ENCODE measurements at regions not wholly inside any gene's neighbourhood (a gene's known extent, or its start where the extent isn't known, plus 50 kb on each side); places are given as distances from the start of the nearest gene placed in this dataset.

DNA sequence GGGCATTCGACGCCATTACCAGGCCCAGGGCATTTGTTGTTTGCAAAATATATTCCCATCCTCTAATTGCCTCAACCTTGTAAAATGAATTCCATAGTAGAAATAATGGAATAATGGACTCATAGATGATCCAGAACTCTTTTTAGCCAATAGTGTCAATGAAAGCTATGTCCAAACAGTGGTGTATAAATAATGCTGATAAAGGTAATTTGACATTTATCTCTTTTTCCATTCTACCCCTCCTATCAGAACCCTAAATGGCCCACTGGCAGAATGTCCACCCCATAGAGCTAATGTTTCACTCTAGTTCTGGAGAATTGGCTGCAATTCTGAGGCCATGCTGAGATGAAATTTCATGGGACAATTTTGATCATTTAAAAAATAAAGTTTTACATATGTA lies 76.4 kb upstream of the DLX6 start:
- no peak overlapping the region for H2BK20ac ChIP-seq (ENCODE audit: low read depth, low read length, poor library complexity, severe bottlenecking)
- no peak overlapping the region for H3K4ac ChIP-seq (ENCODE audit: low read depth, low read length)
- H4K5ac ChIP-seq (ENCODE audit: insufficient read length, low read depth, low read length) = no peak overlapping the region
- no peak overlapping the region for H3K23ac ChIP-seq (ENCODE audit: insufficient read length, low read depth, low read length)
- no peaks in the 10 kb centered on the region for H3K4me1 Mint-ChIP-seq
- no peaks in the 10 kb centered on the region for H3K79me2 ChIP-seq (ENCODE audit: insufficient read depth, low read length)
- H3K4me3 Mint-ChIP-seq = no peak overlapping the region
- no peak overlapping the region for H2AFZ ChIP-seq (ENCODE audit: low read length)
- H3K23me2 ChIP-seq (ENCODE audit: insufficient read length, low read depth, low read length, poor library complexity, severe bottlenecking) = no peaks in the 10 kb centered on the region
- WGBS (ENCODE audit: extremely low coverage, insufficient read length, low lambda C conversion rate) = no CpG with 5 or more reads among the region's 2 CpGs
- H3K27me3 Mint-ChIP-seq (ENCODE audit: low read depth) = peaks cover 5% of the 10 kb centered on the region
- no peak overlapping the region for H3K18ac ChIP-seq (ENCODE audit: insufficient read length, low read depth, low read length)
- no peak overlapping the region for H2BK5ac ChIP-seq (ENCODE audit: insufficient read length, low read length)
- H3K14ac ChIP-seq (ENCODE audit: insufficient read depth, low read length) = no peak overlapping the region
- no peak overlapping the region for H3K27ac ChIP-seq (ENCODE audit: insufficient read length, low read depth, low read length)
- H2BK120ac ChIP-seq (ENCODE audit: low read depth, low read length, poor library complexity, severe bottlenecking) = no peak overlapping the region
- no peak overlapping the region for H3T11ph ChIP-seq (ENCODE audit: low read length)
- H3K4me1 ChIP-seq (ENCODE audit: insufficient read depth, low read length) = no peaks in the 10 kb centered on the region
- no peaks in the 10 kb centered on the region for H4K20me1 ChIP-seq (ENCODE audit: control insufficient read depth, insufficient read depth, insufficient read length)
- H4K91ac ChIP-seq (ENCODE audit: insufficient read length, low read depth, low read length) = no peak overlapping the region
- no peaks in the 10 kb centered on the region for H3K27me3 ChIP-seq (ENCODE audit: insufficient read depth, low read length)
- H3K9me3 Mint-ChIP-seq = no peaks in the 10 kb centered on the region
- no peak overlapping the region for H4K8ac ChIP-seq (replicated peaks; ENCODE audit: insufficient read length, low read depth, low read length)
- DNase-seq = no peak
- H2BK15ac ChIP-seq (ENCODE audit: low read depth, low read length) = no peak overlapping the region
- no peak overlapping the region for H3K9ac ChIP-seq (ENCODE audit: extremely low read depth, insufficient read length, low read length)
- H3K36me3 Mint-ChIP-seq (ENCODE audit: insufficient read depth in 1 of 3, low read depth in 3 of 3) = no peaks in the 10 kb centered on the region
- H3K4me2 ChIP-seq (ENCODE audit: insufficient read depth, insufficient read length, low read length) = no peak overlapping the region
- H2AK5ac ChIP-seq (ENCODE audit: insufficient read length, low read length) = no peak overlapping the region
- no peak overlapping the region for H2BK12ac ChIP-seq (ENCODE audit: insufficient read length, low read depth, low read length)
- H3K79me1 ChIP-seq (ENCODE audit: insufficient read depth, low read depth, low read length, poor library complexity, severe bottlenecking) = no peaks in the 10 kb centered on the region
- H3K27ac Mint-ChIP-seq = no peak overlapping the region
- no peak overlapping the region for H3K56ac ChIP-seq (ENCODE audit: insufficient read length, low read depth, low read length)
- no peaks in the 10 kb centered on the region for H3K9me3 ChIP-seq (ENCODE audit: control insufficient read depth, low read depth, low read length)
- TF ChIP-seq, protein P1, sequence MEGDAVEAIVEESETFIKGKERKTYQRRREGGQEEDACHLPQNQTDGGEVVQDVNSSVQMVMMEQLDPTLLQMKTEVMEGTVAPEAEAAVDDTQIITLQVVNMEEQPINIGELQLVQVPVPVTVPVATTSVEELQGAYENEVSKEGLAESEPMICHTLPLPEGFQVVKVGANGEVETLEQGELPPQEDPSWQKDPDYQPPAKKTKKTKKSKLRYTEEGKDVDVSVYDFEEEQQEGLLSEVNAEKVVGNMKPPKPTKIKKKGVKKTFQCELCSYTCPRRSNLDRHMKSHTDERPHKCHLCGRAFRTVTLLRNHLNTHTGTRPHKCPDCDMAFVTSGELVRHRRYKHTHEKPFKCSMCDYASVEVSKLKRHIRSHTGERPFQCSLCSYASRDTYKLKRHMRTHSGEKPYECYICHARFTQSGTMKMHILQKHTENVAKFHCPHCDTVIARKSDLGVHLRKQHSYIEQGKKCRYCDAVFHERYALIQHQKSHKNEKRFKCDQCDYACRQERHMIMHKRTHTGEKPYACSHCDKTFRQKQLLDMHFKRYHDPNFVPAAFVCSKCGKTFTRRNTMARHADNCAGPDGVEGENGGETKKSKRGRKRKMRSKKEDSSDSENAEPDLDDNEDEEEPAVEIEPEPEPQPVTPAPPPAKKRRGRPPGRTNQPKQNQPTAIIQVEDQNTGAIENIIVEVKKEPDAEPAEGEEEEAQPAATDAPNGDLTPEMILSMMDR (conservative IDR thresholded peaks at IDR 0.05) = no peak
